K562 (cell line): ENCODE measurements at regions not wholly inside any gene's neighbourhood (a gene's known extent, or its start where the extent isn't known, plus 50 kb on each side); places are given as distances from the start of the nearest gene placed in this dataset.
"Not testable (repeated sequence)": the region's sequence is repeated elsewhere in the genome, so short reads cannot be mapped to it uniquely, and the experiment has no call there.

ENCODE experiments used
- ATAC-seq: fragments of 200-7000 bp; cut with Tn5 transposase; 3 replicates; pipeline ENCODE4 v1.9.1; 2020; ENCODE audit warnings: moderate library complexity
- BruUV-seq: library from RNA; stranded (reverse); fragments of 400-500 nt; replicated peaks from 2 replicates; lab custom pipeline; 2021; lab: Mats Ljungman, UMichigan
- CTCF ChIA-PET: fragments of 300-600 bp; formaldehyde crosslinking; extraction: SDS; loops from one replicate; lab custom pipeline; 2021; ENCODE audit warnings: low intra/inter-chr PET ratio; lab: Yijun Ruan, JAX
- POLR2A ChIA-PET: fragments of 300-600, 350-650 bp; sonication (Branson Sonifier 250); formaldehyde crosslinking; extraction: SDS; loops from one replicate; lab custom pipeline; 2021; ENCODE audit warnings: antibody characterized with exemption, inconsistent platforms; lab: Yijun Ruan, JAX
- DNase-seq, 4 experiments: peaks; one replicate each; pipeline versions ENCODE4 v3.0.0 to v3.0.0-alpha.2; 2011 to 2018; ENCODE audit warnings: low spot score in 3 of 4, mixed read lengths in 3 of 4; ENCODE audit errors: extremely low read depth in 1 of 4
- FAIRE-seq: peaks from 2 replicates; lab custom pipeline; 2011; peaks lifted over from hg19 to GRCh38; lab: Jason Lieb, UNC
- H2AFZ ChIP-seq: 2 replicates; pipeline ENCODE4 v1.6.0; 2011; ENCODE audit warnings: low read depth, low read length, control low read depth, inconsistent platforms
- H3K27ac ChIP-seq: fragments of 200-600 bp; 3 replicates; pipeline ENCODE4 v1.8.0; 2011; ENCODE audit warnings: low read depth, mild to moderate bottlenecking, control low read depth, inconsistent platforms, low read length, moderate library complexity, mixed read lengths; ENCODE audit errors: extremely low read depth
- H3K27me3 ChIP-seq, 2 experiments: fragments of 300-600 bp in 1 of 2; 2 replicates in 1 of 2; 3 replicates in 1 of 2; pipeline versions ENCODE4 v1.6.0 to v1.8.0; 2011; ENCODE audit warnings: inconsistent platforms in 2 of 2, low read length in 2 of 2, mild to moderate bottlenecking in 1 of 2, mixed read lengths in 1 of 2, moderate library complexity in 1 of 2; ENCODE audit not compliant: control insufficient read depth in 2 of 2, insufficient read depth in 2 of 2
- H3K36me3 ChIP-seq: fragments of 300-600 bp; 3 replicates; pipeline ENCODE4 v1.8.0; 2011; ENCODE audit warnings: mild to moderate bottlenecking, low read length, inconsistent platforms; ENCODE audit not compliant: control insufficient read depth, insufficient read depth
- H3K4me1 ChIP-seq, 2 experiments: fragments of 200-600 bp in 1 of 2; replicated peaks in 1 of 2; 2 replicates in 1 of 2; 3 replicates in 1 of 2; pipeline versions ENCODE4 v1.5.1 to v1.8.0; 2011; ENCODE audit warnings: inconsistent platforms in 2 of 2, low read length in 2 of 2, mild to moderate bottlenecking in 1 of 2, mixed read lengths in 1 of 2, moderate library complexity in 1 of 2; ENCODE audit not compliant: control insufficient read depth in 2 of 2, insufficient read depth in 2 of 2
- H3K4me2 ChIP-seq: 2 replicates; pipeline ENCODE4 v1.6.1; 2011; ENCODE audit warnings: low read length, control low read depth, inconsistent platforms, mixed read lengths; ENCODE audit not compliant: insufficient read depth
- H3K4me3 ChIP-seq: fragments of 200-600 bp; sonication (generic), shearing (Covaris generic); 2 replicates; pipeline ENCODE4 v1.5.1; 2016; ENCODE audit warnings: control low read depth, inconsistent platforms
- H3K79me2 ChIP-seq: fragments of 200-600 bp; 3 replicates; pipeline ENCODE4 v1.8.0; 2011; ENCODE audit warnings: low read length, inconsistent platforms; ENCODE audit not compliant: control insufficient read depth, insufficient read depth
- H3K9ac ChIP-seq, 2 experiments: 2 replicates each; pipeline versions ENCODE4 v1.6.0 to v1.6.1; 2011; ENCODE audit warnings: low read depth in 2 of 2, low read length in 2 of 2, control low read depth in 1 of 2, inconsistent platforms in 1 of 2, mild to moderate bottlenecking in 1 of 2, mixed read lengths in 1 of 2; ENCODE audit not compliant: insufficient read depth in 1 of 2
- H3K9me1 ChIP-seq: one replicate; pipeline ENCODE4 v1.6.0; 2011; ENCODE audit warnings: inconsistent platforms, mild to moderate bottlenecking, low read length, moderate library complexity; ENCODE audit not compliant: control insufficient read depth, insufficient read depth
- H3K9me3 ChIP-seq: replicated peaks from 2 replicates; pipeline ENCODE4 v1.5.1; 2011; ENCODE audit warnings: low read depth, low read length, inconsistent platforms; ENCODE audit not compliant: control insufficient read depth, insufficient read depth
- H4K20me1 ChIP-seq: replicated peaks from 2 replicates; pipeline ENCODE4 v1.6.1; 2011; ENCODE audit warnings: low read length, inconsistent platforms, mixed read lengths; ENCODE audit not compliant: control insufficient read depth, insufficient read depth
- CEBPB ChIP-seq: fragments of 450-650 bp; IDR thresholded peaks from 2 replicates; pipeline ENCODE4 v1.6.1; 2016; ENCODE audit warnings: missing genetic modification characterization, missing compliant biosample characterization
- CEBPG ChIP-seq, 3 experiments: fragments of 200-800 bp in 1 of 3; sonication (Bioruptor generic) in 1 of 3; sonication (generic) in 1 of 3; formaldehyde crosslinking in 1 of 3; IDR thresholded peaks in 2 of 3; conservative IDR thresholded peaks in 1 of 3; 2 replicates each; pipeline versions ENCODE4 v1.6.1 to v1.8.0; 2016 to 2022; ENCODE audit warnings: missing compliant biosample characterization in 2 of 3, missing genetic modification characterization in 2 of 3, mild to moderate bottlenecking in 1 of 3, missing genetic modification reagents in 1 of 3
- KDM5B ChIP-seq: fragments of 200-600 bp; sonication (generic); IDR thresholded peaks from 2 replicates; pipeline ENCODE4 v1.6.1; 2012; ENCODE audit warnings: low read depth, mild to moderate bottlenecking, moderate library complexity, low read length, control low read depth, inconsistent platforms; ENCODE audit not compliant: insufficient replicate concordance
- NFXL1 ChIP-seq: fragments of 450-650 bp; formaldehyde crosslinking; IDR thresholded peaks from 2 replicates; pipeline ENCODE4 v1.4.0; 2021; ENCODE audit warnings: mild to moderate bottlenecking
- PCBP1 ChIP-seq: fragments of 200-400 bp; formaldehyde crosslinking; IDR thresholded peaks from 2 replicates; pipeline ENCODE4 v1.6.1; 2018; ENCODE audit warnings: mild to moderate bottlenecking, low read depth, low read length; ENCODE audit not compliant: poor library complexity, severe bottlenecking
- RBM22 ChIP-seq: fragments of 200-400 bp; formaldehyde crosslinking; IDR thresholded peaks from 2 replicates; pipeline ENCODE4 v1.6.1; 2018; ENCODE audit warnings: low read length, low read depth; ENCODE audit not compliant: poor library complexity, severe bottlenecking
- WGBS: fragments of 100-300 bp; shearing (Covaris generic); methylation state at CpG from one replicate; pipeline ENCODE4 v1.1.6; 2016; ENCODE audit warnings: low coverage, mixed read lengths; ENCODE audit not compliant: insufficient coverage; ENCODE audit errors: missing lambda C conversion rate; 5-methylcytosine and 5-hydroxymethylcytosine counted together
- in situ Hi-C: fragments of 300-500 bp; cut with MboI; formaldehyde crosslinking; loops from 4 replicates; pipeline ENCODE4 v1.15.0; 2018; ENCODE audit warnings: inconsistent platforms, mixed read lengths
- intact Hi-C: fragments of 100-400 bp; cut with micrococcal nuclease; formaldehyde crosslinking; loops from 2 replicates; pipeline ENCODE4 v1.14.2; 2022
- TF ChIP-seq, protein P1 (sequence below): sonication (generic); formaldehyde crosslinking; IDR thresholded peaks from 2 replicates; pipeline ENCODE4 v1.4.0; 2020; ENCODE audit warnings: mild to moderate bottlenecking, missing genetic modification reagents
- TF ChIP-seq, protein P2 (sequence below): fragments of 450-650 bp; IDR thresholded peaks from 2 replicates; pipeline ENCODE4 v1.6.1; 2016; ENCODE audit warnings: mild to moderate bottlenecking

- H3K4me1 ChIP-seq, POLR2A ChIA-PET, CTCF ChIA-PET, H4K20me1 ChIP-seq, H3K4me3 ChIP-seq, H3K9me3 ChIP-seq, H3K27ac ChIP-seq, H3K9ac ChIP-seq, DNase-seq, ATAC-seq, BruUV-seq, H3K79me2 ChIP-seq, H3K36me3 ChIP-seq, H3K4me2 ChIP-seq, H2AFZ ChIP-seq, intact Hi-C loops, in situ Hi-C loops, FAIRE-seq, H3K9me1 ChIP-seq, H3K27me3 ChIP-seq: not testable (repeated sequence)
- 1% methylated on average over 8 of the region's 13 CpGs for WGBS
Measured at GRCh38 chr6:126673749-126674148, 333.8 kb downstream of the CENPW start.

DNA sequence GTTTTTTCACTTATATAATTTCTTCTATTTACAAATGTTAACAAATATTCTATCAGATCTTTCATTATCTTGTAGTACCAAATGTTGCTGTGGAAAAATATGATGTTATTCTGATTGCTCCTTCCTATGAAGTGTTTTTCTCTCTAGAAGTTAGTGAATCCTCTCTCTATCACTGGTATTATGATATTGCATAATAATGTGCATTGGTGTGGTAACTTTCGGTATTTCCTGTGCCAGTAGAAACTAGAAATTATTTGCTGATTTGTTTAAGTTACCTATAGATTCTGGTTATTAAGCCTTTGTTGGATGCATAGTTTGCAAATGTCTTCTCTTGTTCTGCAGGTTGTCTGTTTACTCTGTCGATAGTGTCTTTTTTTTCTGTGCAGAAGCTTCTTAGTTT, 342.5 kb downstream of the CENPW start:
- intact Hi-C loops, result no loop called here
- ChIA-PET CTCF (no interaction called here), POLR2A (no interaction called here)
- Histone ChIP-seq H3K27ac (no peak overlapping the region), H3K4me2 (no peak overlapping the region), H3K9ac (no peak overlapping the region), H3K4me1 (no peaks in the 10 kb centered on the region), H3K36me3 (no peaks in the 10 kb centered on the region), H3K9me1 (no peaks in the 10 kb centered on the region), H3K27me3 (no peaks in the 10 kb centered on the region), H4K20me1 (no peaks in the 10 kb centered on the region), H2AFZ (no peak overlapping the region), H3K4me3 (no peak overlapping the region), H3K79me2 (no peaks in the 10 kb centered on the region)
- BruUV-seq, result no TSS peak
- ATAC-seq (no peak), FAIRE-seq (no peak), DNase-seq (no peak)
- in situ Hi-C loops, result no loop called here
- 0 out of 2 replicates have a peak, but pooled peaks have one; percentile 30 for TF ChIP-seq CEBPB (tag)
- TF ChIP-seq NFXL1 (CRISPR knock-in tag), result no peak
- TF ChIP-seq CEBPG (CRISPR knock-in tag; IDR thresholded peaks at IDR 0.05), result no peak
- peak; percentile 18 to 62; a peak in 1 of 4 replicates for TF ChIP-seq CEBPG (tag; conservative IDR thresholded peaks at IDR 0.05 in 1 of 2, IDR thresholded peaks at IDR 0.05 in 1 of 2)
- TF ChIP-seq, protein P1, sequence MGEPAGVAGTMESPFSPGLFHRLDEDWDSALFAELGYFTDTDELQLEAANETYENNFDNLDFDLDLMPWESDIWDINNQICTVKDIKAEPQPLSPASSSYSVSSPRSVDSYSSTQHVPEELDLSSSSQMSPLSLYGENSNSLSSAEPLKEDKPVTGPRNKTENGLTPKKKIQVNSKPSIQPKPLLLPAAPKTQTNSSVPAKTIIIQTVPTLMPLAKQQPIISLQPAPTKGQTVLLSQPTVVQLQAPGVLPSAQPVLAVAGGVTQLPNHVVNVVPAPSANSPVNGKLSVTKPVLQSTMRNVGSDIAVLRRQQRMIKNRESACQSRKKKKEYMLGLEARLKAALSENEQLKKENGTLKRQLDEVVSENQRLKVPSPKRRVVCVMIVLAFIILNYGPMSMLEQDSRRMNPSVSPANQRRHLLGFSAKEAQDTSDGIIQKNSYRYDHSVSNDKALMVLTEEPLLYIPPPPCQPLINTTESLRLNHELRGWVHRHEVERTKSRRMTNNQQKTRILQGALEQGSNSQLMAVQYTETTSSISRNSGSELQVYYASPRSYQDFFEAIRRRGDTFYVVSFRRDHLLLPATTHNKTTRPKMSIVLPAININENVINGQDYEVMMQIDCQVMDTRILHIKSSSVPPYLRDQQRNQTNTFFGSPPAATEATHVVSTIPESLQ (CRISPR knock-in tag), result no peak
- TF ChIP-seq, protein P2, sequence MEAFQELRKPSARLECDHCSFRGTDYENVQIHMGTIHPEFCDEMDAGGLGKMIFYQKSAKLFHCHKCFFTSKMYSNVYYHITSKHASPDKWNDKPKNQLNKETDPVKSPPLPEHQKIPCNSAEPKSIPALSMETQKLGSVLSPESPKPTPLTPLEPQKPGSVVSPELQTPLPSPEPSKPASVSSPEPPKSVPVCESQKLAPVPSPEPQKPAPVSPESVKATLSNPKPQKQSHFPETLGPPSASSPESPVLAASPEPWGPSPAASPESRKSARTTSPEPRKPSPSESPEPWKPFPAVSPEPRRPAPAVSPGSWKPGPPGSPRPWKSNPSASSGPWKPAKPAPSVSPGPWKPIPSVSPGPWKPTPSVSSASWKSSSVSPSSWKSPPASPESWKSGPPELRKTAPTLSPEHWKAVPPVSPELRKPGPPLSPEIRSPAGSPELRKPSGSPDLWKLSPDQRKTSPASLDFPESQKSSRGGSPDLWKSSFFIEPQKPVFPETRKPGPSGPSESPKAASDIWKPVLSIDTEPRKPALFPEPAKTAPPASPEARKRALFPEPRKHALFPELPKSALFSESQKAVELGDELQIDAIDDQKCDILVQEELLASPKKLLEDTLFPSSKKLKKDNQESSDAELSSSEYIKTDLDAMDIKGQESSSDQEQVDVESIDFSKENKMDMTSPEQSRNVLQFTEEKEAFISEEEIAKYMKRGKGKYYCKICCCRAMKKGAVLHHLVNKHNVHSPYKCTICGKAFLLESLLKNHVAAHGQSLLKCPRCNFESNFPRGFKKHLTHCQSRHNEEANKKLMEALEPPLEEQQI, result no peak
- TF ChIP-seq PCBP1, result no peak
- no peak for TF ChIP-seq KDM5B
- TF ChIP-seq RBM22, result no peak
- TF ChIP-seq, all 486 proteins: peak for 2
- no peaks in the 10 kb centered on the region for H3K9me3 ChIP-seq
- 0% methylated on average over 2 of the region's 2 CpGs for WGBS
